ENCODE measurements at regions not wholly inside any gene's neighbourhood (a gene's known extent, or its start where the extent isn't known, plus 50 kb on each side); places are given as distances from the start of the nearest gene placed in this dataset.

- H3K4me1 ChIP-seq, result no peaks in the 10 kb centered on the region
- no peak for DNase-seq
- intact Hi-C loops (cut with DNase I), result no loop called here
- H3K36me3 ChIP-seq, result no peaks in the 10 kb centered on the region
- H3K9me3 ChIP-seq, result no peaks in the 10 kb centered on the region
- no peak overlapping the region for H3K4me3 ChIP-seq (replicated peaks in 1 of 3)
- H3K27ac ChIP-seq, result no peak overlapping the region
- H3K27me3 ChIP-seq, result no peaks in the 10 kb centered on the region
- TF ChIP-seq POLR2A (IDR thresholded peaks at IDR 0.05) (no peak), CTCF (IDR thresholded peaks at IDR 0.05) (no peak)
These were observed 241.5 kb downstream of the IGSF11 start for GRCh38 chr3:118793176-118793575.

GRCh38 chr3:118799303-118799702, 235.3 kb downstream of the IGSF11 start:
- DNase-seq, result no peak
- no peaks in the 10 kb centered on the region for H3K9me3 ChIP-seq
- H3K27me3 ChIP-seq, result no peaks in the 10 kb centered on the region
- TF ChIP-seq POLR2A (IDR thresholded peaks at IDR 0.05), result no peak
- no peak for TF ChIP-seq CTCF (IDR thresholded peaks at IDR 0.05)
- H3K36me3 ChIP-seq, result no peaks in the 10 kb centered on the region
- no peak overlapping the region for H3K27ac ChIP-seq
- no peak overlapping the region for H3K4me3 ChIP-seq (replicated peaks in 1 of 3)
- 78 to 82% methylated on average over 3 of the region's 3 CpGs for WGBS, 2 donors
- no peaks in the 10 kb centered on the region for H3K4me1 ChIP-seq
- intact Hi-C loops (cut with DNase I), result no loop called here

- TF ChIP-seq POLR2A (IDR thresholded peaks at IDR 0.05) (no peak), CTCF (IDR thresholded peaks at IDR 0.05) (no peak)
- DNase-seq, result peak; percentile 5 to 56
- Histone ChIP-seq H3K9me3 (no peaks in the 10 kb centered on the region), H3K4me1 (no peaks in the 10 kb centered on the region), H3K36me3 (no peaks in the 10 kb centered on the region), H3K27me3 (no peaks in the 10 kb centered on the region), H3K27ac (no peak overlapping the region), H3K4me3 (replicated peaks in 1 of 3) (no peak overlapping the region)
- 70 to 92% methylated on average over 8 of the region's 8 CpGs for WGBS, 2 donors
- intact Hi-C loops (cut with DNase I), result no loop called here
These were observed 232.7 kb downstream of the IGSF11 start for GRCh38 chr3:118801899-118802298.

- WGBS, 2 donors, result 82 to 91% methylated on average over 13 of the region's 13 CpGs
- Histone ChIP-seq H3K36me3 (no peaks in the 10 kb centered on the region), H3K4me3 (replicated peaks in 1 of 3) (no peak overlapping the region), H3K4me1 (no peaks in the 10 kb centered on the region), H3K9me3 (no peaks in the 10 kb centered on the region), H3K27ac (no peak overlapping the region), H3K27me3 (no peaks in the 10 kb centered on the region)
- intact Hi-C loops (cut with DNase I), result no loop called here
- TF ChIP-seq CTCF (IDR thresholded peaks at IDR 0.05), result no peak
- no peak for TF ChIP-seq POLR2A (IDR thresholded peaks at IDR 0.05)
- no peak for DNase-seq
These were observed 232.1 kb downstream of the IGSF11 start for GRCh38 chr3:118802325-118803095.

- intact Hi-C loops (cut with DNase I), result no loop called here
- no peaks in the 10 kb centered on the region for H3K36me3 ChIP-seq
- no peak for DNase-seq
- no peaks in the 10 kb centered on the region for H3K9me3 ChIP-seq
- WGBS, 2 donors, result 69 to 86% methylated on average over 3 of the region's 3 CpGs
- no peak overlapping the region for H3K4me3 ChIP-seq (replicated peaks in 1 of 3)
- TF ChIP-seq POLR2A (IDR thresholded peaks at IDR 0.05) (no peak), CTCF (IDR thresholded peaks at IDR 0.05) (no peak)
- no peaks in the 10 kb centered on the region for H3K27me3 ChIP-seq
- no peak overlapping the region for H3K27ac ChIP-seq
- no peaks in the 10 kb centered on the region for H3K4me1 ChIP-seq
These were observed 231.6 kb downstream of the IGSF11 start for GRCh38 chr3:118803096-118803476.

Measured in thyroid gland (tissue), 4 donors.